SK-N-SH (cell line): ENCODE measurements at regions not wholly inside any gene's neighbourhood (a gene's known extent, or its start where the extent isn't known, plus 50 kb on each side); places are given as distances from the start of the nearest gene placed in this dataset.

Source experiments
- ELF1 ChIP-seq: IDR thresholded peaks from 2 replicates; pipeline ENCODE4 v1.4.0; 2012
- GATA2 ChIP-seq: sonication (generic); formaldehyde crosslinking; IDR thresholded peaks from 2 replicates; pipeline ENCODE4 v1.5.0; 2020; ENCODE audit warnings: mild to moderate bottlenecking, missing genetic modification reagents
- MEF2A ChIP-seq: IDR thresholded peaks from 2 replicates; pipeline ENCODE4 v1.4.0; 2012; ENCODE audit warnings: low read depth, borderline replicate concordance
- MXI1 ChIP-seq: IDR thresholded peaks from 2 replicates; pipeline ENCODE4 v1.6.1; 2012; ENCODE audit warnings: mild to moderate bottlenecking, low read depth, low read length, improper control_type of control experiment
- NFIC ChIP-seq: IDR thresholded peaks from 2 replicates; pipeline ENCODE4 v1.4.0; 2012; ENCODE audit warnings: borderline replicate concordance
- NRF1 ChIP-seq: IDR thresholded peaks from 2 replicates; pipeline ENCODE4 v1.6.1; 2012; ENCODE audit warnings: low read depth, mild to moderate bottlenecking, low read length
- POLR2AphosphoS5 ChIP-seq: IDR thresholded peaks from 2 replicates; pipeline ENCODE4 v1.6.1; 2012; ENCODE audit warnings: low read depth, low read length
- RXRA ChIP-seq: IDR thresholded peaks from 2 replicates; pipeline ENCODE4 v1.4.0; 2012; ENCODE audit warnings: low read depth, mild to moderate bottlenecking, borderline replicate concordance
- TAF1 ChIP-seq: IDR thresholded peaks from 2 replicates; pipeline ENCODE4 v1.6.1; 2012; ENCODE audit warnings: low read depth, mild to moderate bottlenecking, low read length, moderate library complexity, borderline replicate concordance
- TCF12 ChIP-seq: IDR thresholded peaks from 2 replicates; pipeline ENCODE4 v1.4.0; 2012
- YY1 ChIP-seq: IDR thresholded peaks from 2 replicates; pipeline ENCODE4 v1.4.0; 2012; ENCODE audit warnings: low read depth, mild to moderate bottlenecking
- TF ChIP-seq, protein P1 (sequence below): IDR thresholded peaks from 2 replicates; pipeline ENCODE4 v1.6.1; 2012; ENCODE audit warnings: mild to moderate bottlenecking, low read depth, low read length, moderate library complexity
- TF ChIP-seq, protein P2 (sequence below): fragments of 200-600 bp; sonication (generic); IDR thresholded peaks from 2 replicates; pipeline ENCODE4 v1.6.1; 2017; ENCODE audit warnings: antibody characterized with exemption, mild to moderate bottlenecking, moderate library complexity
- TF ChIP-seq, protein P3 (sequence below): fragments of 150-350 bp; IDR thresholded peaks from 2 replicates; pipeline ENCODE4 v1.6.1; 2017; ENCODE audit warnings: antibody characterized with exemption, low read length, low read depth, borderline replicate concordance

DNA sequence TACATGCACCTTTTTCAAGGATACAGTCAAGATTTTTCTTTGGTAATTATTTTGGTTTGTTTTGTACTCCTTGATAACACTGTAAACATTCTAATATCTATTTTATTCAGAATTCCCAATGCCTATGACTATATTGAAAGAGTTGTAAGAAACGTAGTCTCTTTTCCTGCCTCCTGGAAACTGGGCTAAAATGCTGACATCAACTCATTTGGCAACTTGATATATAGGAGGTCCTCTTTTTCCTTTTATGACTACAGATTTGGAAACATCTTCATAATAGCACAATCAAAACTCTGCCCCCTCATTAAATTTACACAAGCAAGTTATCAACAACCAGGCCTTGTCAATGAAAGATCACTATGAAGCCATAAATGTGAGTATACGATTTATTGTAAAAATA lies 422.3 kb upstream of the PCDH15 start:
- TF ChIP-seq, protein P1, sequence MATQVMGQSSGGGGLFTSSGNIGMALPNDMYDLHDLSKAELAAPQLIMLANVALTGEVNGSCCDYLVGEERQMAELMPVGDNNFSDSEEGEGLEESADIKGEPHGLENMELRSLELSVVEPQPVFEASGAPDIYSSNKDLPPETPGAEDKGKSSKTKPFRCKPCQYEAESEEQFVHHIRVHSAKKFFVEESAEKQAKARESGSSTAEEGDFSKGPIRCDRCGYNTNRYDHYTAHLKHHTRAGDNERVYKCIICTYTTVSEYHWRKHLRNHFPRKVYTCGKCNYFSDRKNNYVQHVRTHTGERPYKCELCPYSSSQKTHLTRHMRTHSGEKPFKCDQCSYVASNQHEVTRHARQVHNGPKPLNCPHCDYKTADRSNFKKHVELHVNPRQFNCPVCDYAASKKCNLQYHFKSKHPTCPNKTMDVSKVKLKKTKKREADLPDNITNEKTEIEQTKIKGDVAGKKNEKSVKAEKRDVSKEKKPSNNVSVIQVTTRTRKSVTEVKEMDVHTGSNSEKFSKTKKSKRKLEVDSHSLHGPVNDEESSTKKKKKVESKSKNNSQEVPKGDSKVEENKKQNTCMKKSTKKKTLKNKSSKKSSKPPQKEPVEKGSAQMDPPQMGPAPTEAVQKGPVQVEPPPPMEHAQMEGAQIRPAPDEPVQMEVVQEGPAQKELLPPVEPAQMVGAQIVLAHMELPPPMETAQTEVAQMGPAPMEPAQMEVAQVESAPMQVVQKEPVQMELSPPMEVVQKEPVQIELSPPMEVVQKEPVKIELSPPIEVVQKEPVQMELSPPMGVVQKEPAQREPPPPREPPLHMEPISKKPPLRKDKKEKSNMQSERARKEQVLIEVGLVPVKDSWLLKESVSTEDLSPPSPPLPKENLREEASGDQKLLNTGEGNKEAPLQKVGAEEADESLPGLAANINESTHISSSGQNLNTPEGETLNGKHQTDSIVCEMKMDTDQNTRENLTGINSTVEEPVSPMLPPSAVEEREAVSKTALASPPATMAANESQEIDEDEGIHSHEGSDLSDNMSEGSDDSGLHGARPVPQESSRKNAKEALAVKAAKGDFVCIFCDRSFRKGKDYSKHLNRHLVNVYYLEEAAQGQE: no peak
- TF ChIP-seq, protein P2, sequence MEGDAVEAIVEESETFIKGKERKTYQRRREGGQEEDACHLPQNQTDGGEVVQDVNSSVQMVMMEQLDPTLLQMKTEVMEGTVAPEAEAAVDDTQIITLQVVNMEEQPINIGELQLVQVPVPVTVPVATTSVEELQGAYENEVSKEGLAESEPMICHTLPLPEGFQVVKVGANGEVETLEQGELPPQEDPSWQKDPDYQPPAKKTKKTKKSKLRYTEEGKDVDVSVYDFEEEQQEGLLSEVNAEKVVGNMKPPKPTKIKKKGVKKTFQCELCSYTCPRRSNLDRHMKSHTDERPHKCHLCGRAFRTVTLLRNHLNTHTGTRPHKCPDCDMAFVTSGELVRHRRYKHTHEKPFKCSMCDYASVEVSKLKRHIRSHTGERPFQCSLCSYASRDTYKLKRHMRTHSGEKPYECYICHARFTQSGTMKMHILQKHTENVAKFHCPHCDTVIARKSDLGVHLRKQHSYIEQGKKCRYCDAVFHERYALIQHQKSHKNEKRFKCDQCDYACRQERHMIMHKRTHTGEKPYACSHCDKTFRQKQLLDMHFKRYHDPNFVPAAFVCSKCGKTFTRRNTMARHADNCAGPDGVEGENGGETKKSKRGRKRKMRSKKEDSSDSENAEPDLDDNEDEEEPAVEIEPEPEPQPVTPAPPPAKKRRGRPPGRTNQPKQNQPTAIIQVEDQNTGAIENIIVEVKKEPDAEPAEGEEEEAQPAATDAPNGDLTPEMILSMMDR: no peak
- no peak for TF ChIP-seq YY1
- TF ChIP-seq ELF1: no peak
- TF ChIP-seq POLR2AphosphoS5: no peak
- no peak for TF ChIP-seq TAF1
- no peak for TF ChIP-seq GATA2 (CRISPR knock-in tag)
- no peak for TF ChIP-seq TCF12
- no peak for TF ChIP-seq NRF1
- no peak for TF ChIP-seq MXI1
- no peak for TF ChIP-seq RXRA
- TF ChIP-seq, protein P3, sequence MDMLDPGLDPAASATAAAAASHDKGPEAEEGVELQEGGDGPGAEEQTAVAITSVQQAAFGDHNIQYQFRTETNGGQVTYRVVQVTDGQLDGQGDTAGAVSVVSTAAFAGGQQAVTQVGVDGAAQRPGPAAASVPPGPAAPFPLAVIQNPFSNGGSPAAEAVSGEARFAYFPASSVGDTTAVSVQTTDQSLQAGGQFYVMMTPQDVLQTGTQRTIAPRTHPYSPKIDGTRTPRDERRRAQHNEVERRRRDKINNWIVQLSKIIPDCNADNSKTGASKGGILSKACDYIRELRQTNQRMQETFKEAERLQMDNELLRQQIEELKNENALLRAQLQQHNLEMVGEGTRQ: no peak
- TF ChIP-seq NFIC: no peak
- no peak for TF ChIP-seq MEF2A
